ENCODE measurements at regions not wholly inside any gene's neighbourhood (a gene's known extent, or its start where the extent isn't known, plus 50 kb on each side); places are given as distances from the start of the nearest gene placed in this dataset.
A peak's percentile ranks its signal among the peaks of the same experiment; 100 is the strongest.
"Not testable (repeated sequence)": the region's sequence is repeated elsewhere in the genome, so short reads cannot be mapped to it uniquely, and the experiment has no call there.

- DNase-seq (ENCODE audit: low spot score): peak; percentile 25
Measured at GRCh38 chr1:102821707-102822106, 286.6 kb downstream of the COL11A1 start.

GRCh38 chr1:102800406-102800805, 307.9 kb downstream of the COL11A1 start:
- DNase-seq (ENCODE audit: low spot score): no peak

GRCh38 chr1:102799496-102799895, 308.8 kb downstream of the COL11A1 start:
- no peak for DNase-seq (ENCODE audit: low spot score)

GRCh38 chr1:102798718-102799117, 309.6 kb downstream of the COL11A1 start:
- DNase-seq (ENCODE audit: low spot score): no peak

GRCh38 chr1:102796429-102796828, 311.9 kb downstream of the COL11A1 start:
- DNase-seq (ENCODE audit: low spot score): no peak

- DNase-seq (ENCODE audit: low spot score): no peak
Measured at GRCh38 chr1:102790997-102791396, 317.3 kb downstream of the COL11A1 start.

GRCh38 chr1:102789951-102790350, 318.4 kb downstream of the COL11A1 start:
- DNase-seq (ENCODE audit: low spot score): not testable (repeated sequence)

- DNase-seq (ENCODE audit: low spot score): no peak
Measured at GRCh38 chr1:102783487-102783886, 324.8 kb downstream of the COL11A1 start.

GRCh38 chr1:102782144-102782543, 326.2 kb downstream of the COL11A1 start:
- no peak for DNase-seq (ENCODE audit: low spot score)

GRCh38 chr1:102776071-102776470, 332.3 kb downstream of the COL11A1 start:
- no peak for DNase-seq (ENCODE audit: low spot score)

GRCh38 chr1:102772831-102773230, 335.5 kb downstream of the COL11A1 start:
- DNase-seq (ENCODE audit: low spot score): no peak

GRCh38 chr1:102758418-102758817, 349.9 kb downstream of the COL11A1 start:
- DNase-seq (ENCODE audit: low spot score): no peak

GRCh38 chr1:102757363-102757762, 351.0 kb downstream of the COL11A1 start:
- DNase-seq (ENCODE audit: low spot score): no peak

- no peak for DNase-seq (ENCODE audit: low spot score)
Measured at GRCh38 chr1:102751111-102751510, 357.2 kb downstream of the COL11A1 start.

- DNase-seq (ENCODE audit: low spot score): no peak
Measured at GRCh38 chr1:102742426-102742825, 365.9 kb downstream of the COL11A1 start.

- DNase-seq (ENCODE audit: low spot score): no peak
Measured at GRCh38 chr1:102733491-102734236, 374.7 kb downstream of the COL11A1 start.

GRCh38 chr1:102732927-102733326, 375.4 kb downstream of the COL11A1 start:
- DNase-seq (ENCODE audit: low spot score): no peak

- DNase-seq (ENCODE audit: low spot score): no peak
Measured at GRCh38 chr1:102726417-102726816, 381.9 kb downstream of the COL11A1 start.

- no peak for DNase-seq (ENCODE audit: low spot score)
Measured at GRCh38 chr1:102724741-102725140, 383.6 kb downstream of the COL11A1 start.

GRCh38 chr1:102715150-102715549, 393.2 kb downstream of the COL11A1 start:
- DNase-seq (ENCODE audit: low spot score): no peak

- no peak for DNase-seq (ENCODE audit: low spot score)
Measured at GRCh38 chr1:102699524-102699923, 408.8 kb downstream of the COL11A1 start.

GRCh38 chr1:102693345-102693744, 415.0 kb downstream of the COL11A1 start:
- no peak for DNase-seq (ENCODE audit: low spot score)

GRCh38 chr1:102691592-102692090, 416.7 kb downstream of the COL11A1 start:
- no peak for DNase-seq (ENCODE audit: low spot score)

- DNase-seq (ENCODE audit: low spot score): no peak
Measured at GRCh38 chr1:102687383-102687782, 420.9 kb downstream of the COL11A1 start.

All from putamen (tissue), 1 donor.